GM12891 (cell line): ENCODE measurements at regions not wholly inside any gene's neighbourhood (a gene's known extent, or its start where the extent isn't known, plus 50 kb on each side); places are given as distances from the start of the nearest gene placed in this dataset.

Source experiments
- POLR2A ChIP-seq: IDR thresholded peaks from 2 replicates; pipeline ENCODE4 v1.6.1; 2011; ENCODE audit warnings: low read depth, low read length, control low read depth
- POLR2AphosphoS5 ChIP-seq: IDR thresholded peaks from 2 replicates; pipeline ENCODE4 v1.6.1; 2011; ENCODE audit warnings: low read depth, low read length, control low read depth
- POU2F2 ChIP-seq: IDR thresholded peaks from 2 replicates; pipeline ENCODE4 v1.6.1; 2011; ENCODE audit warnings: low read depth, mild to moderate bottlenecking, control low read depth, low read length, moderate library complexity
- SPI1 ChIP-seq: IDR thresholded peaks from 2 replicates; pipeline ENCODE4 v1.6.1; 2011; ENCODE audit warnings: low read depth, low read length, control low read depth
- TAF1 ChIP-seq: IDR thresholded peaks from 2 replicates; pipeline ENCODE4 v1.6.1; 2011; ENCODE audit warnings: low read depth, low read length, control low read depth

DNA sequence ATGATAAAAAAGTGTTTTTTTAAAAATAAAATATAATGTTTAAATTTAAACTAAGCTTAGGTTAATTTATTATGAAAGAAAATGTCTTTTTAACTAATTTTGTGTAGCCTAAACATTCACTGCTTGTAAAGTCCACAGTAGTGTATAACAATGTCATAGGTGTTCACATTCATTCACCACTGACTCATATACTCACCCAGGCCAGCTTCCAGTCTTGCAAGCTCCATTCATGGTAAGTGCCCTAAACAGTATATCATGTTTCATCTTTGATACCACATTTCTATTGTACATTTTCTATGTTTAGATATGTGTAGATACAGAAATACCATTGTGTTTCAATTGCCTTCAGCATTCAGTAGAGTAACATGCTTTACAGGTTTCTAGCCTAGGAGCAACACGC is 530.3 kb downstream of the EPHA5 start:
- TF ChIP-seq POLR2A, result no peak
- TF ChIP-seq POLR2AphosphoS5, result no peak
- TF ChIP-seq TAF1, result no peak
- no peak for TF ChIP-seq SPI1
- TF ChIP-seq POU2F2, result no peak
